Stimulated activated CD4-positive, alpha-beta T cell treated with anti-CD3 and anti-CD28 coated beads, TNF-alpha, amount 100 ng/mL, for 24 hours (primary cell): ENCODE measurements at regions not wholly inside any gene's neighbourhood (a gene's known extent, or its start where the extent isn't known, plus 50 kb on each side); places are given as distances from the start of the nearest gene placed in this dataset.
"Not testable (repeated sequence)": the region's sequence is repeated elsewhere in the genome, so short reads cannot be mapped to it uniquely, and the experiment has no call there.

Experiments
- DNase-seq, 3 experiments: peaks; one replicate each; pipeline ENCODE4 v3.0.0-alpha.2; 2020; ENCODE audit warnings: low read depth in 3 of 3

DNA sequence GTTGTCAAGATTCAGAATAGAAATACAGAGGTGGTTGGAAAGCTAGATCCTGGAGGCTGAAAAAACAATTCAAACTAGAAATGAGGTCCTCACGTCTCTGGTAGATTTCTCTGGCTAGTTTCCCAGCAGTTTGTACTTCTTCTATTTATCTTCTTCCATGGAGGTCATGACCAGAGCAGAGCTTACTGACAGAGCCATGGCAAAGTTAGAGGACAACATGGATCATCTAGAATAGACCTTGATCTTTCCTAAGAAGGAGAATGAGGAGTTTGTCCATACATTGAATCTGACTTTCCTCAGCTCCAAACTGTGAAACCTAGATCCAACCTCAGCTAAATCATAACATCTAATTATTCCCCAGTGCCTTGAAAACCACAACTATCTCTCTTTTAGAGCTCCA lies 900.8 kb upstream of the GOT2 start:
- DNase-seq: no peak

GRCh38 chr16:59634004-59634579 lies 900.0 kb upstream of the GOT2 start:
- DNase-seq: no peak

DNA sequence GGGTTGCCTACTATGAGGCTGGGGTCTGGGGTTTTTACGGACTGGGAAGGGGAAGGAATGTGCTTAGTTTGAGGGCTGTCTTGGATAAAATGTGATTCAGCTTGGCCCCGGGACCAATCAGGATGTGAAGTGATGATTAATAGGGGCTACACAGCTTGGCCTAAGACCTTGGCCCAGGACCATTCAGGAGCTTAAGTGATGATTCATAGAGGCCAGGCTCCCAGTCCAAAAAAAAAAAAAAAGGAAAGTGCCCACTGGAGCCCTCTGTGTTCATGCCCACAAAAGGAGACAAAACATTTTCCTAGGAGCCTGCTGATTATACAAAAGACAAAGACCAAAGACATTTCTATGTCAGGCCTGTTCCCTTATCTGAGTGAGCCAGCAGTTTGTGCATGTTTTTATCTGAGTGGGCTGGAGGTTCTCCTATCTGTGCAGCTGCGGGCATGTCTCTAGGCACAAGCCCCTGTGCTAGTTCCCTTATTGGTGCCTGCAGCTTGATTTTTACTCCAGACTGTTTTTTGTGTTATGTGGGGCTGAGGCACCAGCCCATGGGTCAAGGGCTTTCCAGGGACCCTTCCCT lies 898.2 kb upstream of the GOT2 start:
- no peak for DNase-seq

DNA sequence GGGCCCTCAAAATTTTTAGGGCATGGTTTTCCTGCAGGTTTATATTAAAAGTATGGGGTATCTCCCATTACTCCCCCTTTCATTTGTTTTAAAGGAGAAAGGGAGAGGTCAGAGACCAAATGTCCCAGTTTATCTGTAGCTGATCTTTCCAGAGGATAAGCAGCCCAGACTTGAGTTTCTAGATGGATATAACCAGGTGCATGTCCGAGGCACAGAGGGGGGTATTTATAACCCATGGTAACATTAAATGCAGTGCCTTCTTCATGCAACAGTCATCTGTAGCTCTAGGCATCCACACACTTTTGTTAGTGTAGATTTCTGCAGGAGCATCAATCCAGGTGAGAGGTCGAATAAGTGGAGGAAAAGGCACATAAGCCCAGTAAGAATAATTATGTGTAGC lies 890.3 kb upstream of the GOT2 start:
- not testable (repeated sequence) for DNase-seq

DNA sequence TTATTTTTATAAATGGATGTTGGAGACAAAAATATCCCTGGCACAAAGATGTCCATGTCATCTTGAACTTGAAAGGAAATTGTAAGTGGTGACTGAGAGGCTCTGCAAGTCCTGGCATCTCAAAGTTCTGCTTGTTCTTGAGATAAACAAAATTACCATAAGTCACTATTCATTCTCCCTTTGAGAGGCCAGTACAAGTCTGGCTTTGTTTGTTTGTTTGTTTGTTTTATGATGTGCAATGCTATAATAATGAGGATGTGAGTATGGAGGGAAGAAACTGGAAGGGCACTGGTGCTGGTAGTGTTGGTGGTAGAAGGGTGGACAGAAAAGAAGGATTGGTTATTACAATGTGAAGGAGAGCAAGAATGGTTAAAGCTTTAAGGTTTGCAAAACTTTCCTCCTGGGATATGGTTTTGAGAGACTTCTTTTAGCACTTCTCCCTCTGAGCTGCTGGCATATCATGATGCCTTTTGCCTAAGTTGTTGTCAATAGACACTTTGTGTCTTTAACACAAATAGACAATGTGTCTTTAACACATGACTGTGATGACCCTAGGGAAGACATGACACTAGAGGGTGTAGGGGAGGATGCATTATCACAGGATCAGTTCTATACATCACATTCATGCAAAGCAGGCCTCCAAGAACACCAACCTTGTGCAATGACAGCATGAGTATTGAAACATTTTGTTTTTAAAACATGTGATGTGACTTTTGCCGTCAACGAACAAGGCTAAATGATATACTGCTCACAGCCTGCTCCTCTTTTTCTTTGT lies 880.5 kb upstream of the GOT2 start:
- DNase-seq: no peak

GRCh38 chr16:59612910-59613620 lies 878.9 kb upstream of the GOT2 start:
- DNase-seq: not testable (repeated sequence)

DNA sequence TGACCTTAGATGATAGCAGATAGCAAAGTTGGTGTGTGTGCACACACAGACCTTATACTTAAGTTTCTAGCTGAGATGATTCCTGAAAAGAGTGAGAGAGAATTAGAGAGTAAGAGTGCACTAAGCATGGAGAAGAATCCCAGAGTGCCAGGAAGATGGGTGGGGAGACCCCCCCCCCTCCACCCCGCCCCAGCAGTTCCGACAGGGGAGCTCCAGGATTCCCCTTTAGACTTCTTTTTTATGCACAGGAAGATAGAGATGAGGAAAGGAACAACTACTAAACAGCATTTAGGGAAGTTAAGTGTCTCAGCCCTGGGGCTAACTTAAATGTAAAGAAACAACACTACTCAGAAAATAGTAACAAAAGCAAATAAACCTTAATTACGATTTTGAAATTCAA lies 878.0 kb upstream of the GOT2 start:
- DNase-seq: no peak

DNA sequence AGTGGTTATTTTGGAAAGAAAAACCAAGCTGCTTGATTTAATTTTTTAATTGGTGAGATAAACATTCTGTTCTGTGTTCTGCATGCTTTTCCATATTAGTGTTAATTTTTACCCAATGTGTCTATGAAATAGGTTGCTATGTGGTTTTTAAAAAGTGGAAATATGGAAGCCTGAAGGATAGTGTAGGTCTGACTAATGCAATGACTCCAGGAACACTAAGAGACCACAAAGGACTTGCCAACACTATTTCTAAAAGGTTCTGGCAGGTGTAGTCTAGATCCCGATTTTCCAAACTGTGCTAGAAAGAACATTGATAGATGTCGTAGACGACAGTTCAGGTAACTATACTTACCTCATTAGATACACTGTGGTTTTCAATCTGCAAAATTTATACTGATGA lies 877.4 kb upstream of the GOT2 start:
- DNase-seq: no peak

- DNase-seq: no peak
Measured at GRCh38 chr16:59605706-59606105, 871.6 kb upstream of the GOT2 start.

- no peak for DNase-seq
Measured at GRCh38 chr16:59604354-59604753, 870.2 kb upstream of the GOT2 start.

DNA sequence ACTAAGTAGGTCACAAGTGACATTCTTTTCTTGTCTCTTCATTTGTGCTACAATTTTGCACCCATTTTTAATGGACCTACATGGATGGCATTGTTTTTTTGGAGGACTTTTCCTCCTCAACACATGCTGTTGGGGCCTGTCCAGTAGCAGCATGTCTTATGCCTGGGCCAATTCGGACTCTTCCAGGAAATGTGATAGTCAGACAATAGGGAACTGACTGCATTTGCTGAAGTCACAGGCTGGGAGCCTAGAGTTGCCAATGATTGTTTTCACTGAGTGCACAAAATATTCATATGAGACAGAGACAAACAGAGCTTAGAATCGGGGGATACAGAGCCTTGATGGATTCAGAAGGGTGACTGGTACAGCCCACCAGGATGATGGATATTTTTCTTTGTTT lies 867.3 kb upstream of the GOT2 start:
- DNase-seq: no peak

GRCh38 chr16:59597269-59597668 lies 863.2 kb upstream of the GOT2 start:
- no peak for DNase-seq

GRCh38 chr16:59596693-59597092 lies 862.6 kb upstream of the GOT2 start:
- no peak for DNase-seq

GRCh38 chr16:59593194-59593661 lies 859.1 kb upstream of the GOT2 start:
- no peak for DNase-seq

GRCh38 chr16:59591480-59591879 lies 857.4 kb upstream of the GOT2 start:
- DNase-seq: no peak

GRCh38 chr16:59590845-59591244 lies 856.7 kb upstream of the GOT2 start:
- no peak for DNase-seq

- DNase-seq: no peak
Measured at GRCh38 chr16:59586331-59586730, 852.2 kb upstream of the GOT2 start.

DNA sequence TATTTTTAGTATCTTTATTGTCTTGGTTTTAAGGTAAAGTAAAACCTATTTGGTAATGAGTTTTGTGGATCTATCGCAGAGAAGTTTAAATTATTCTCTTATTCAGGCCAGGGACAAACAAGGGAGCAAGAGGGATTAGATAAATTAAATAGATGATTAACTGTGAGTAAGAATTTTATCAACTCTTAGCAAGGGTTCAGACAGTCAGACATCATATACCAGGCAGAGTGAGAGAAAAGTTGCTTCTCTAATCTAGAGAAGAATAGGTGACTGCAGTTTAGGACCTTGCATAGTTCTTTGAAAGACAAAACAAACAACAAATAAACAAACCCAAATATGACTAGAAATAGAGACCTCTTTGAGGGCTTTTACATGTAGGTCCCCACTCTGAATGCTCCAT lies 840.2 kb upstream of the GOT2 start:
- DNase-seq: no peak

DNA sequence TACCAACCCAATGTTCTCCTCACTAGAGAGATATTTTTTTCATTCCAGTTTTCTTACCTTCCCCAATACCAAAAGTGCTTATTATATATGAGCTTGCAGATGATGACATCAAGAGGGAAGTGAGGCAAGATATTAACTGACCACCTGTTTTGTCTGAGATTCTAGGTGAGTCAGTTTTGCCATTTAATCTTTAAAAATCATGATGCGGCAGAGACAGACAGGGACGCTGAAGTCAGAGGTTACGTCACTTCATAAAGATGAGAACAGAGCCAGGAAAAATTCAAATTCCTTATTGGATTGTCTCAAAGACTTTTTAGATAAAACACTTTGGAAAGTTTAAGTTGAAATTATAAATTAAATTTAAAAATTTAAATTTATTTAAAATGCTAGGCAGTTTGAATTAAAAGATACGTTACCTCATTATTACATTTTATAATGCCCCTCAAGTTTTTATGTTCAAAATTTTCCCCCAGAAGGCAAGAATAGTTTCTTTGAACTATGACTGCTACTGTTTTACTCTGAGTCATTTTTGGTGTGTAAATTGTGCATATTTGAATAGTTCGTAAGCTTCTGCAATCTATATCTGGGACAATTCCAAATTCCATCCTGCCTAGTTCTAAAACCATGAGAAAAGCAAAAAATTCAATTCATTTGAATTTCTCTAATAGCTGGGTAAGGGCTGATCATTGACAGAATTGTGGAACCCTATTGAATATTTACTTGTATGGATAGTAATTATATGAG lies 839.6 kb upstream of the GOT2 start:
- DNase-seq: no peak

- DNase-seq: no peak
Measured at GRCh38 chr16:59567496-59567895, 833.4 kb upstream of the GOT2 start.

GRCh38 chr16:59566446-59566845 lies 832.3 kb upstream of the GOT2 start:
- DNase-seq: no peak

DNA sequence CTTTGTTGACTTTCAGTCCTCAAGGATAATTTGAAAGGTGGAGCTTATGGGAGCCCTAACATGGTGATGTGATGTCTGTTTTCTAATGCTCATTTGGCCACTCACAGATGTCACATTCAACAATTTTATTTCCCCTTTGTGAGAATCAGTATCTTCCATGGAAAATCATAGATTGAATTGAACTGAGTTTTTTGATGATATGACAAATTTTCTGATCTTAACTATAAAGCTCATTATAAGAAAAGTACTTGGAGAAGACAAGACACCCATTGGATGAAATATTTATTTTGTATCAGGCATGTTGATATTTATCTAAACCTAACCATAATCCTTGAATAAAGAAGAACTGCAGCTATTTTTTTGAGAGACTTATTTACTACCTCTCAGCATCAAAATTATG lies 824.6 kb upstream of the GOT2 start:
- no peak for DNase-seq
